ENCODE measurements at regions not wholly inside any gene's neighbourhood (a gene's known extent, or its start where the extent isn't known, plus 50 kb on each side); places are given as distances from the start of the nearest gene placed in this dataset.

DNA sequence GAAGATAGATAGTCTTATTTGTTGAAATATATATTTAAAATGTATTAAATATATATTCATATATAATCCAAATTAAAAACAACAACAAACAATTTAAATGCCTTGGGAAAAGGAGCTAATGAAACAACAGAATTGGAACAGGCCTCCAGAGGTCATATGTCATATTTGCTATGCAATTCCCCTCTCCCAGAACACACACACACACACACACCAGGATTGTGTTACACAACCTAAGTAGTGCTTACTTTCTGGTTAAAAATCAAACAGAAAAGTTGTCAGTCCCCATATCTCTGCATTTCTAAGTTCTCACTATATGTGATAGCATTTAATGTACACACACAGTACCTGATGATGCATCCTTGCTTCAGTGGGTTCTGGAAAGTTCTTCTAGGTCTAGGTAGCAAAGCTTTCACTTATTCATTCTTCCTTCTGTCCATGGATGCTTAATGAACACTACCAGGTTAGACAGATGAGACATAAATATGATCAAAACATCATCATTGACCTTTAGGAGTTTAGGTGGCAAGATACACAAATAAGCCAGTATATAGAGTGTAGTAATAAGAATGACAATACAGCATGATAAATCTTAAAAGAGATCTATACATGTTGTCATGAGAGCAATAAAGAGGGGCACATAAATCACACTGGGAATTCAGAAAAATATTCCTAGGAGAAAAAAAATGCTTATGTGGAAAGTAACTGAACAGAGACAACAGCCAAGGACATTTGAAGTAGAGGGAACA is 662.8 kb downstream of the PTPRC start:
- DNase-seq (ENCODE audit: low spot score in 2 of 2): no peak
- Histone ChIP-seq H3K4me3 (no peak overlapping the region), H3K27me3 (no peaks in the 10 kb centered on the region), H3K4me1 (no peaks in the 10 kb centered on the region), H3K9me3 (no peaks in the 10 kb centered on the region), H3K36me3 (no peaks in the 10 kb centered on the region), H3K27ac (no peak overlapping the region)
- TF ChIP-seq POLR2A (IDR thresholded peaks at IDR 0.05) (no peak), POLR2AphosphoS5 (IDR thresholded peaks at IDR 0.05) (no peak), CTCF (IDR thresholded peaks at IDR 0.05) (no peak), EP300 (IDR thresholded peaks at IDR 0.05) (no peak)

GRCh38 chr1:199302554-199302953 is 663.7 kb downstream of the PTPRC start:
- no peak overlapping the region for H3K4me3 ChIP-seq
- H3K9me3 ChIP-seq: no peaks in the 10 kb centered on the region
- no peak for DNase-seq (ENCODE audit: low spot score in 2 of 2)
- H3K36me3 ChIP-seq: no peaks in the 10 kb centered on the region
- H3K27ac ChIP-seq: no peak overlapping the region
- no peaks in the 10 kb centered on the region for H3K27me3 ChIP-seq
- TF ChIP-seq CTCF (IDR thresholded peaks at IDR 0.05) (no peak), EP300 (IDR thresholded peaks at IDR 0.05) (no peak), POLR2AphosphoS5 (IDR thresholded peaks at IDR 0.05) (no peak), POLR2A (IDR thresholded peaks at IDR 0.05) (no peak)
- no peaks in the 10 kb centered on the region for H3K4me1 ChIP-seq

DNA sequence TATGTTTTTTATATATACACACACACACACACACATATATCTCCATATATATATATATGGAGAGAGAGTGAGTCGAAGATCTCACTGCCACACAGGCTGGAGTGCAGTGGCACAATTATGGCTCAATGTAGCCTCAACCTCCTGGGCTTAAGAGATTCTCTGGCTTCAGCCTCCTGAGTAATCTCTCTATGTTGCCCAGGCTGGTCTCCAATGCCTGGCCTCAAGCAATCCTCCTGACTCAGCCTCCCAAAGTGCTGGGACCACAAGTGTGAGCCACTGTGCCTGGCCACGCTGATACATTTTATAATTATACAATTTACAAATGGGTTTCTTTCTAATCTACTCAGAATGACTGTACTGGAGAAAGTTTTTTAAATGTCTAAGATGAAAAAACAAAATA is 664.2 kb downstream of the PTPRC start:
- no peak overlapping the region for H3K27ac ChIP-seq
- H3K4me3 ChIP-seq: no peak overlapping the region
- no peaks in the 10 kb centered on the region for H3K4me1 ChIP-seq
- H3K36me3 ChIP-seq: no peaks in the 10 kb centered on the region
- no peaks in the 10 kb centered on the region for H3K9me3 ChIP-seq
- TF ChIP-seq CTCF (IDR thresholded peaks at IDR 0.05): no peak
- TF ChIP-seq EP300 (IDR thresholded peaks at IDR 0.05): no peak
- TF ChIP-seq POLR2A (IDR thresholded peaks at IDR 0.05): no peak
- TF ChIP-seq POLR2AphosphoS5 (IDR thresholded peaks at IDR 0.05): no peak
- DNase-seq (ENCODE audit: low spot score in 2 of 2): no peak
- WGBS: 96% methylated on average over 2 of the region's 2 CpGs
- no peaks in the 10 kb centered on the region for H3K27me3 ChIP-seq

GRCh38 chr1:199305053-199305452 is 666.2 kb downstream of the PTPRC start:
- Histone ChIP-seq H3K36me3 (no peaks in the 10 kb centered on the region), H3K27me3 (no peaks in the 10 kb centered on the region), H3K9me3 (no peaks in the 10 kb centered on the region), H3K27ac (no peak overlapping the region), H3K4me3 (no peak overlapping the region), H3K4me1 (no peaks in the 10 kb centered on the region)
- TF ChIP-seq POLR2A (IDR thresholded peaks at IDR 0.05) (no peak), CTCF (IDR thresholded peaks at IDR 0.05) (no peak), POLR2AphosphoS5 (IDR thresholded peaks at IDR 0.05) (no peak), EP300 (IDR thresholded peaks at IDR 0.05) (no peak)
- DNase-seq (ENCODE audit: low spot score in 2 of 2): no peak
- 76% methylated on average over 2 of the region's 2 CpGs for WGBS

DNA sequence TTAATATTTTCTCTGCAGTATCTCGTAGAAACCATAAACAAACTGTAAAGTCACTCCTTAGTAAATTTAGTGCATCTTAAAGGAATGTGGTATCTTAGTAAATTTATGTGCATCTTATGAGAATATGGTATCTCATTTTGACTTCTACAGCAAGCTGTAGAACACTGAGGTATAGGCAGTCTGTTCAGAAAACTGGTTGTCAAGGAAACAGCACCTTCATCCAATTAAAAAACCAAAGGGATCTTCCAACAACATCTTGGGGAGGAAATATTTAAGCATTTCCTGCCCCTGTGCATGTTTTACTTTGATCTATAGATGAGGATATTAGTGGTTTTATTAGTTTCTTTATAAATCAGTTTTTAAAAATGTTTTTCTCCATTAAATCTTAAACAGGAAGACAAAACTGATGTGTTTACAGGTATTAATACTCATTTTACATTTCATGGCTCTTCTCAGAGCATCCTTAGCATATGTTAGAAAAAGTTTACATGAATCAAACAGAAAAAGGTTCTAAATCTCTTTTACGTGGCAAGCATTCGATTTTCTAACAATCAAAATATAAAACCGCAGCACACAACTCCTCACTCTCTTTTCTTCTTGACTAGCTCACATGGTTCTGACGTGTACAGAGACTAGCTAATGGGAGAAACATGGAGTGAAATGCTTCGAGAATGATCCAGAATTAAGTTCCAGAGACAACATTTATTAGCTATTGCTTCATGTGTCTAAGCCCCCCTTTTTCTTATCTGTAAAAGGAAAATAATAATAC is 668.8 kb downstream of the PTPRC start:
- H3K27me3 ChIP-seq: no peaks in the 10 kb centered on the region
- no peaks in the 10 kb centered on the region for H3K9me3 ChIP-seq
- no peak overlapping the region for H3K4me3 ChIP-seq
- TF ChIP-seq POLR2AphosphoS5 (IDR thresholded peaks at IDR 0.05) (no peak), EP300 (IDR thresholded peaks at IDR 0.05) (no peak)
- 75% methylated on average over 6 of the region's 6 CpGs for WGBS
- H3K27ac ChIP-seq: no peak overlapping the region
- no peak for DNase-seq (ENCODE audit: low spot score in 2 of 2)
- no peaks in the 10 kb centered on the region for H3K4me1 ChIP-seq
- H3K36me3 ChIP-seq: no peaks in the 10 kb centered on the region

Measured in suprapubic skin (tissue), 4 donors.